GM21526 (cell line): ENCODE measurements at regions not wholly inside any gene's neighbourhood (a gene's known extent, or its start where the extent isn't known, plus 50 kb on each side); places are given as distances from the start of the nearest gene placed in this dataset.

Source experiments
- ATAC-seq: cut with Tn5 transposase; IDR thresholded peaks from one replicate; pipeline ENCODE4 v1.9.1; 2021; ENCODE audit warnings: moderate library complexity; ENCODE audit not compliant: unreplicated experiment, low FRiP score

DNA sequence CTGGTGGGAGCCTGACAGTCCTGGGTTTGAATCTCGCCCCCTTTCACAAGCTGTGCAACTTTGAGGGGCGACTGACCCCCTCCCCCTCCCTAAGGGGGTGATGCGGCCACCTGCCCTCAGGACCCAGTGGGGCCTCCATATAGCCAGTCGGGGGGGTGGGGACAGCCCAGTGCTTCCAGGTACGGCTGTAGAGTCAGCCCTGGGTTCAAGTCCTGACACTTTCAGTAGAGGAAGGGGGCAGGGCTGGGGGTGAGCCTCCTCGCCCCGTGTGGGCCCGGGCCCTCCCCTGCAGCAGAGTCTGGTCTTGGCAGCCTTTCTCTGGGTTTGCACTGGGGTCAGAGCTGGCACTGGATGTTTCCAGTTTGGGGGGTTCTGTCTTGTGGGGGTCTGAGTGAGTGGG, 216.3 kb downstream of the C9orf50 start:
- ATAC-seq, result no peak

DNA sequence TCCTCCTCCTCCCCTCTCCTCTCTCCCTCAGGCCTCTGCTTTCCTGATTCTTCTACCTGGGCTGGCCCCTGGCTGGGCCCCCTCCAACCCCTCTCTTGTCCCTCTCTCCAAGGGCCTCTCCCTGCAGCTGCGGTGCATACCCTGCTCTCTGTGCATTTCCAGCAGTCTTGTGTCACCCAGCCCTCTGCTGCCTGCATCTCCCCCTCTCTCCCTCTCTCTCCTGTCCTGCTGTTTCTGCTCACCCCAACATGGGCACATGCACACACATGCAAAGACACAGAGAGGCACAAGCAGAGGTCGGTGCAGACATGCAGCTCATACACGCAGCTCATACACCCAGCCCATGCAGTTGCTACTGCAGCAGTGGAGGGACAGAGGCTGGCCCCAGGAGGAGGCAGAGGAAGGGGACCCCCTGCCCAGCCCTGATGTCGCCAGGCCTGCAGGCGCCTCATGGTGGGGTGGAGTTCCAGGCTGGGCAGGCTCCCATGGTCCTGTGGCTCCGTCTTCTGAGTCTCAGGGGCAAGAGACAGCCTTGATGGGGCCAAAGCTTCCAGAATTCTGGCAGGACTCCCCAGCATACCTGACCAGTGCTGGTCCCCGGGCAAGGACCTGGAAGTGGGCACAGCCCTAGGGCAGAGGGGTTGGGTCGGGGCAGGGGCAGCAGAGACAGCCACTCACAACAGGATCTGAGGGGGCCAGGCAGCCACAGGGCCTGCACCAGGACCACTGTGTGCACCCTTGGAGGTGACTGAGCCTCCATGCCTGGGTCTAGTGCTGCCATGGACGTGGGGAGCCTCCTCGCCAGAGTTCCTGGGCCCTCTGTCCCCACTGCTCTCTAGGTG, 216.9 kb downstream of the C9orf50 start:
- no peak for ATAC-seq

DNA sequence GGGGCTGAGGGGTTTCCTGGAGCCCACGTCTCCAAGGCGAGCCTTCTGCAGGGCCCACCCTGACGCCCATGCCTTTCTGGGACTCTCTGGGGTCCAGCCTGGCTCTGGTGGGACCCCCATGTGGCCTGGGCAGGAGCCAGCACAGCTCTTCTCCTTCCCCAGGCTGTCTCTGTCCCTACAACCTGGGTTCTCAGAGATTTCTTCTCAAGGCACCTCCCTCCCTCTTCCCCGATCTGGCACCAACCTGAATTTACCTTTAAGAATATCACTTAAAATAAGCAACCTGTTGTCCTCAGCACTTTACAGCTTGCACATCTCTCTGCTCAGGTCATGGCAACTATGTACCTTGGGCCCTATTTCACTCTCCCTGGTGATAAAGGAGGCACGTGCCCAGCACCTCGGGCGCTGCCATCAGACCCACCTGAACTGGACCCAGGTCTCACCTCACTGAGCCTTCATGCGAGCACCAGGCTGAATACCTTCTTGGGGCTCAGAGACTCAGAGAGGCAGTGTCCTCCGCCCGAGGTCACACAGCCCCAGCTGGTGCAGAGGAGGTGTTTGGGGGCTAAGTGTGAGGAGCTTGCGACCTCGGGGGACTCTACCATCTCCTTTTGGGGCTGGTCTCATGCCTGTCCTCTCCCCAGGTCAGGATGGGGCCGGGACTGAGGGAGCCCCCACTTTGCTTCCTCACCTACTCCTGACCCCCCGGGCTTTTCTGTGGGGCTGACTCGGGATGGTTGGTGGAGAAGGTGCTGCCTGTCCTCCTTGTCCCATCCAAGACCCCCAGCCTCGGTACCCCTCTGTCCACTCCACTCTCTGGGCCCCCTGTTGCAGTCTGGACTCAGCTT, 217.7 kb downstream of the C9orf50 start:
- no peak for ATAC-seq

DNA sequence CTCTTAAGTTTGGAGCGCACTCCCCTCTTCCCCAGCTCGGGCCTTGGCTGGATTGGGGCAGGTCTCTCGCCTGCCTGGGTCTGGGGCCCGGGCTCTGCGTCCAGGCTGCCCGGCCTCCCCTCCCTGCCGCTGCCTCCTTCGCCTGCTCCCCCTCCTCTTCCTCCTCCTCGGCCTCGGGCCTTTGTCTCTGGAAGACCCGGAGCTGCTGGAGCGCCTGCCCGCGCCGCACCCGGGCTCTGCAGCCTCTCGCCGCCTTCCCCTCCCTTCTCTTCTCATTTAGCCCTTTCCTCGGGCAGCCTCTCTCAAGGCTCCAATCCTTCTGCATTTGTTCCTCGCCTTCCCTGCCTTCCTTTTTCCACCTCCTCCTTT, 218.5 kb downstream of the C9orf50 start:
- no peak for ATAC-seq

DNA sequence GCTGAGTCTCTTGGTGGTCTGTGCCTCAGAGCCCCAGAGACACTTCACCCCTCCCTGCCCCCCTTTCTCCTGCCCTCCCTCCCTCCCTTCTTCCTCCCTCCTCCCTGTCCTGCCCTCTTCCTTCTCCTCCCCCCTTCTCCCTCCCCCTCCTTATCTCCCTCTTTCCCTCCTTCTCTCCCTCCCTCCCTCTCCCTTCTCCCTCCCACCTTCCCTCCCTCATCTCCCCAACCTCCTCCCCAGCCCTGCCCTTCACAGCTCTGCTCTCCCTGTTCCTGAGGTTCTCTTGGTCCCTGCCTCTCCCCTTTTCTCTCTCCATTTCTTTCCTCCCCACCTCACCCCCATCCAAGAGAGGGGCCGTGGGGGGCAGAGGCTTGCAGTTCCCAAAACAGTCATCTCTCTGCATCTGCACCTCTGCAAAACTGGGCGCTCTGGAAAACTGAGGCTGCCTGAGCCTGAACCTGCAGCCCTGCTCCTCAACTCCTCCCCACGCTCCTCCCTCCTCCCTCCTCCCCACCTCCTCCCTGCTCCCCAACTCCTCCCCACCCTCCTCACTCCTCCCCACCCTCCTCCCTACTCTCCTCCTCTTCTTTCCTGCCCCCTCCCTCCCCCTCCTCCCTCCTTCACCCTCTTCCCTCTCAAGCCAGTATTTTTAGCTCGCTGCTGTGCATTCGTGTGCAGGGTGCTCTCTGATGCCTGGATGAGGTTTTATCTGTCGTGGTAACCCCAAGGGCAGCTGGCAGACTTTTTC, 219.1 kb downstream of the C9orf50 start:
- ATAC-seq, result no peak

DNA sequence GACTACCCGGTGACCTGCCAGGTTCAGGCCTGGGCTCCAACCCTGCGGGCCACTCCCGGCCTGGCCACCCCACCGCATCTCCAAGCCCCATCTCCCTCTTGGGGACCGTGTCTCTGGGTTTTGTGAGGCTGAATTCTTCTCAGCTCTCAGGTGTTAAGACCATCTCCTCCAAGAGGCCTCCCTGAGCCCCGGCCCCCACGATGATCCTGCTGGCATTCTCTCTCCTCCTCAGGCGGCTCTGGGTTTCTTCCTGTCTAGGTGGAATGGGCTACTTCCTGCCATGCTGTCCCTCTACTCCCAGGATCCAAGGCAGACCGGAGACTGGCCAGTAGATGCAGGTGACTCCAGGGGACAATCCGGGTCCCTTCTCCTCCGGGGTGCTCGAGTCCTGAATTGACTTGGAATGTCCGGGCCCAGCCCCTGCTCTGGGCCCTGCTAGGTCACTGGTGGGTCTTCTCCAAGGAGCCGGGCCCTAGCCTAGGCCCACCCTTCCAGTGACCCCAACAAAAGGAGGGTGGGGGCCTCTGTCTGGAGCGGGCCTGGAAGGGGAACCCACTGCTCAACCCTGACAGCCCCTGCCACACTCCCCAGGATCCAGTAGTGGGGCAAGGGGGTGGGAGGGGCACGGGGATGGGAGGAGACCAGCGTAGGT, 219.8 kb downstream of the C9orf50 start:
- ATAC-seq, result no peak

DNA sequence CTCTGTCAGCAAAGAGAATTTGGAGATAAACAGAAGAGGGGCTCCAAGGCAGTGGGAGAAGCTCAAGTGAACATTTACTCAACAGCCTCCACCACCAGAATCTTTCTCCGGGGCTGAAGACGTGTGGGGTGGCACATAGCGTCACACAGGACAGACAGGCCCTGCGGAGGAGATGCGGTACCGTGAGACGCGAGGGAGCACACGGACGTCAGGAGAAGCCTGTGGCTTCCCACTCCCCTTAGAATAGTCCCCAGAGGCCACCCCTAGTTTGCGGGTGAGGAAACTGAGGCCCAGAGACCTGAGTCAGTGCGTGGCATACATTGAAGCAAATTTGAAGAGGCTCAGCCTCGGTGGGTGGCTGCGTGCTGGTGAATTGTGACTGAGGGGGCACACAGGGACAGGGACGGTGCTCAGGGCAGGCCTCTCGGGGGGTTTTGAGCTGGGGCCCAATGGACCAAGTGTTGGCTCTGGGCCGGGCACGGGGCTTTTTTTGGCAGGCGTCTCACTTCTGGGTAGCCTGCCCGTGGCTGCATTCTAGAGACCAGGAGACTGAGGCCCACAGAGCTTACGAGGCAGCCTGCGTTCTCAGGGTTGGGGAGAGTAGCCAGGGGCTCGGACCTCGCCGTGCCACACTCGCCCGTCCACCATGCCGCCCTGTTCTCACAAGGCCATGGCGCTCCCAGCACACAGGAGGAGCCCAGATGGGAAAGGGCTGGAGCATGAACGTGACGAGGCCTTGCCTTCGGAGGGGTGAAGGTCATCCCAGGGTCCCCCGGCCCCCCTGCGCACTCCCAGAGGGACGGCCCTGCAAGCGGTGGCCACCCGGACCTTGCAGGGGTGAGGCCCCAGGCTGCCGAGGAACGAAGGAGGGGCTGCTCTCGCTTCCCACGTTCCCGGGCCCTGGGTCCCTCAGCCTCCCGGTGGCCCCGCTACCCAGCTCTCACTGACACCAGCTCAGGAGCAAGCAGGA, 220.6 kb downstream of the C9orf50 start:
- no peak for ATAC-seq

DNA sequence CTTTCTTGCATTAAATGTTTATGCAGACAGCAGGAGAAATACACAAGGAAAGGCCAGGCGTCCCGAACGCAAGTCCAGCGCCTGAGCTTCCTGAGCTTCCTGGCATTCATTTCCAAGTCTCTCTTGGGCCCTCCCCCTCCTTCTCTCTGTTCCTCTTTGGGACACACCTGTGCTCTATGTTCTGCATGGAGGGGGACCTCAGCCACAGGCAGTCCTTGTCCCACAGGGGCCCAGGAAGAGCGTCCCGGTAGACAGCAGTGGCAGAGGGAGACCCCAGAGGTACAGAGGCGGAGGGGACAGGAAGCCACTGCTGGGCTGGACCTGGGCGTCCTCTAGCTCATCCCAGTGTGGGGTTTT, 221.3 kb downstream of the C9orf50 start:
- ATAC-seq, result no peak

DNA sequence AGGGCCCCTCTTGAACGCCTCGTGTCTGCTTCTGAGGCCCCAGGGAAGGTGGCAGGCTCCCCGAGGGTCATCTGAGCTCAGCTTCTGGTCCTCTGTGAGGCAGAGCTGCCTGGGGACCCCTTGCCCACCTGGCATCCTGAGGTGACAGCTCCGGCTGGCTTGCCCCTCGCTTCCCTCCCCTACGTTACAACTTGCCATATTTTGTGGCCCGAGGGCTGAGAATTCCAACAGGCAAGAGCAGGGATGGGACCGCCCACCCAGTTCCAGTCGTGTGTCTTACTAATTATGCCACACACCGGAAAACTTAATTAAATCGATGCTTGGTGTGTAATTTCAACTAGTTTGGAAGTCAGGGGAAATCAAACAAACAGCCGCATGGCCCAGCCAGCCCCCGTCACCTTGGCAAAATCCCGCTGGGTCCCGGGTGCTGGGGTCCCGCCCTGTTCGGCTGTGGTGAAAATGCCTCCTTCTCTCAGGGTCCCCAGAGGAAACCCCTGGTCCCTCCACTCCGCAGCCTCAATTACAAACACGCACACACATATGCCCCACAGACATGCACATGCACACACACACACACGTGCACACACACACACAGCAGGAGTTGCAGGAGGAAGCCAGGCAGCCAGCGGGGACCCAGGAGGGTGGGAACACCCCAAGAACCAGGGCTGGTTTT, 221.0 kb upstream of the IER5L start:
- no peak for ATAC-seq

DNA sequence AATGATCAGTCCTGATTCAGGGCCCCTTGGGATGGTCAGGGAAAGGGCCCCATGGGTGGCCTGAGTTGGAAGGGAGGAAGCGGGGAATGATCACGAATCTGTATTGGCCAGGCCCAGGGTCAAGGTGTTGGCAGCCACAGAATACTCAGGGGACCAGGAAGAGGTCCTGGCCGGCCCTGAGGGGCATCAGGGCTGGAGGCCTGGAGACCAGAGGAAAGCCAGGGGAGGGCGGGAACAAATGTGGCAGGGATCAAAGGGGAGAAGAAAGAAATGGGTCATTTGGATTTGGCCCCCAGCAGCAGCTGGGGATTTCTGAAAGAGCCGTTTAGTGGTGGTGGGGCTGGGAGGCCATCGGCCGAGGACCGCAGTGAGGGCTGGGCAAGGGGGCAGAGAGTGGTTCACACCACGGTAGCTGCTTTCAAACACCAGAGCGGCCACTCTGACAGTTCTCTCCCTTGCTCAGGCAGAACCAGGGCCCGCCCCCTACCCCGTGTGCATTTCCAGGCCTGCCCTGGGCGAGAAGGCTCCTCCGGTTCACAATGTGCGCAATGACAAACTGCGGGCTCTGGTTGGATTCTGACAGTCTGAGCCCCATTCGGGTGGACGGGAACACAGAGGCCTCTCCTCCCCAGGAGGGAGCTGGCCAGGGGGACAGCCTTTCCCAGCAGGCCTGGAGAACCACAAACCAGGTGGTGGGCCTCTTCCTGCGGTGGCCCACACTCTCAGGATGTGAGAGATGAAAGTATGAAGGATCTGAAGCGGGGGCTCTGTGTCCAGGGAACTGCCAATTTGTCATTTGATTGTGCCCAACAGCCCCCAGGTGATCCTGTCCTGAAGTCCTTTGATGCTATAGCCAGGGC, 220.3 kb upstream of the IER5L start:
- ATAC-seq, result no peak

DNA sequence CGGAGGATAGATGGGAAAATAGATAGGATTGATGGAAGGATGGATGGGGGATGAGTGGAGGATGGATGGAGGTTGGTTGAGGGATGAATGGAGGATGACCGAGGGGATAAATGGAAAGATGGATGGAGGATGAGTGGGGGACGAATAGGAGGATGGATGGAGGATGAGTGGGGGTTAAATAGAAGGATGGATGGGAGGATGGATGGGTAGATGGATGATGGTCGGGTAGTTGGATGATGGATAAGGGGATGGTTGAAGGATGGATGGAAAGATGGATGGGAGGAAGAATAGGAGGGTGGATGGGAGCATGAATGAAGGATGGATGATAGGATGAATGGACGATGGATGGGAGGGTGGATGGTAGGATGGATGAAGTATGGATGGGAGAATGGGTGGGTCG, 219.3 kb upstream of the IER5L start:
- no peak for ATAC-seq

DNA sequence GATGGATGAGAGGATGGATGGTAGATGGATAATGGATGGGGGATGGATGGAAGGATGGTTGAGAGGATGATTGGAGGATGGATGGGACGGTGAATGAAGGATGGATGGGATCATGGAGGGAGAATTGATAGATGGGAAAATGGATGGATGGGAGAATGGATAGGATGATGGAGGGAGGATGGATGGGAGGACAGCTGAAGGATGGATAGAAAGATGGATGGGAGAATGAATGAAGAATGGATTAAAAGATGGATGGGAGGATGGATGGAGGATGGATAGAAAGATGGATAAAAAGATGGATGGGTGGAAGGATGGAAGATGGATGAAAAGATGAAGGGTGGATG, 218.3 kb upstream of the IER5L start:
- no peak for ATAC-seq

DNA sequence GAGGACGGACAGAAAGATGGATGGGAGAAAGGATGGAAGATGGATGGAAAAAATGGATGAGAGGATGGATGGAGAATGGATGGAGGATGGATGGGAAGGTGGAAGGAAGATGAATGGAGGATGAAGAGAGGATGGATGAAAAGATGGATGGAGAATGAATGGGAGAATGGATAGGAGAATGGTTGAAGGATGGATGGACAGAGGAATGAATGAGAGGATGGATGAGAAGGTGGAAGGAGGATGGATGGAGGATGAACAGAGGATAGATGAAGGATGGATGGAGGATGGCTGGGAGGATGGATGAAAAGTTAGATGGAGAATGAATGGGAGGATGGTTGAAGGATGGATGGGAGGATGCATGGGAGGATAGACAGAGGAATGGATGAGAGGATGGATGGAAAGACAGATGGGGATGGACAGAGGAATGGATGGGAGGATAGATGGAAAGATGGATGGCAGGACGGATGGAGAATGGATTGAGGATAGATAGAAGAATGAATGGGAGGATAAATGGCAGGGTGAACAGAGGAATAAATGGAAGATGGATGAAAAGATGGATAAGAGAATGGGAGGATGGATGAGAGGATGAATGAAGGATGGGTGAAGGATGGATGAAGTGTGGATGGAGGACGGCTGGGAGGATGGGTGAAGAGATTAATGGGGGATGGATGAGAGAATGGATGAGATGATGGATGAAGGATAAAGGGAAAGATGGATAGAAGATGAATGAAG, 217.7 kb upstream of the IER5L start:
- ATAC-seq, result no peak

DNA sequence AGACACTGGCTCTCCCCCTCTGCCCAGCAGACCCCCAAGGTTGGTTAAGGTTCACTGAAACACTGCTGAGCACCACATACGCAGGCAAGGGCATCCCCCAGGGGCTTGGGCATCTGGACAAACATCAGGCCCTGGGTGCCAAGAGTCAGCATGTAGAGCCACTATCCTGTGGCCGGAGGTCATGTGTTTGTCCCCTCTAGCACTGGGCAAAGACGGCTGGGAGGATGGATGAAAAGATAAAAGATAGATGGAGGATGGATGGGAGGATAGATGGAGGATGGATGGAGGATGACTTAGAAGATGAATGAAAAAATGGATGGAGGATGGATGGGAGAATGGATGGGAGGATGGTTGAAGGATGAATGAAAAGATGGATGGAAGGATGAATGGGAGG, 216.8 kb upstream of the IER5L start:
- ATAC-seq, result no peak

DNA sequence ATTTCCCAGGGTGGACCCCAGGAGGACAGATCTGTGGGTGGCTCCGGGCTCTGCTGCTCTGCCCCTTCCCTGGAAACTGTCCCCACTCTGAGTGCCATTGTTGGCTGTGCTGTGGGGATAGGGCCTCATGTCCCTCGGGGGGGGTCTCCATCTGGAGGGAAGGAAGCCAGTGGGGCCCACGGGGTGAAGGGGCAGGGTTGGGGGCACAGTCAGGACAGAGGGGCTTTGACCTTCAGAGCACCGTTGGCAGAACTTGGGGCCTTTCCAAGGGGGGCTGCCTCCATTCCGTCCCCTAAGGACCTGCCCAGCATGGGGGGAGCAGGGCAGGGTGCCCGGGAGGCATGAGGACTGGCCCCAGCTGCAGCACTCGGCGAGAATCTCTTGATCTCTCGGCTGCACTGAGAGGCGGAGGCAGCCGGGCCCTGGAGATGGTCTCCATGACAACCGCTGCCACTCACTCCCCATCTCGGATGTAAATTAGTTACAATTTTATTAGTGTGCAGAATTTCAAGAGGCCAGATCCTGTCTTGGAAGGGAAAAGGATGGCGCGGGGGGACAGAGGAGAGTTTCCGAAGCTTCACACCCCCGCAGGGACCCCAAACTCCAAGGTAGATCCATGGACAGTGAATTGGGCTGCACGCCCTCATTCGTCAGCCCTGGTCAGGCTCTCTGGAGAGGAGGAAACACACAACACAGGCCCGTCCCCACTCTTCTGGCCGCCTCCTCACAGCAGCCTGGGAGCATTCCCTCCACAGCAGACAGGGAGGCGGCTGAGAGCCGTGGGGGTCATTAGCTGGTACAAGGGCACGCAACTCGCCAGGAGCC, 216.2 kb upstream of the IER5L start:
- ATAC-seq, result no peak

DNA sequence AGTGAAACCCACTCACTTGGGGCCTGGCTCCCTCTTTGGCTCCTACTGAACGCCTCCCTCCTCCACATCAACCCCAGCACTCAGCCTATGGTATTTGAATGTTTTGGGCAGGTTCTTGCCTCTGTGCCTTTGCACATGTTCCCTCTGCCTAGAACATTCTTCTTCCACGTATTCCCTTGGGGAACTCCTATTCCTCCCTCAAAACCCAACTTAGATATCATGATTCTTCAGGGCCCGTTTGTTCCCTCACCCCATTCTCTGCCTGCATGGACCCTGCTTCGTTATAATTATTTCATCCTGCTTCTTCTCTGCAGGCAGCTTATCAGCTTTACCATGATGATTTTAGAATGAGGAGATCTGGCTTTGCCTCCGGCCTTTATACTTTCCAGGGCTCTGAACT, 215.0 kb upstream of the IER5L start:
- no peak for ATAC-seq

DNA sequence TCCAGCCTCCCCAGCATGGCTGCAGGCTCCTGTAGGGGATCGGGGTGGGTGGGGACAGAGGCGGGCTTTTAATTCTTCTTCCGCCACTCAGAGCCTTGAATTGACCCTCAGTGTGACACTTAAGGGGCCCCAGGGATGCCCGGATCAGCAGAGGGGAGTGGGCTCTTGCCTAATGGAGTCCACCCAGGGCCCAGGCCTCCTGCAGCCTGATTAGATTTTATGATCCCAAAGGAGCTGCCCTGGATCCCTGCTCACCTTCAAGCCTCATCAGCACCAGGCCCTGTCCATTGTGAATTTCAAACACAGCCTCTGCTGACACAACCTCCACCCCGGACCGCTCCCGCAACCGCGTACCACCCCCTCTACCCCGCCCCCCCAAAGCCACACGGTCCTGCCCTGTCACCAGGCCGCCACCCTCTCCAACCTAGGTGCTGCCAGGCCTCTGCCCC, 214.1 kb upstream of the IER5L start:
- no peak for ATAC-seq
